HUES6 (cell line): ENCODE measurements at regions not wholly inside any gene's neighbourhood (a gene's known extent, or its start where the extent isn't known, plus 50 kb on each side); places are given as distances from the start of the nearest gene placed in this dataset.

ENCODE experiments used
- H3K27ac ChIP-seq: 2 replicates; pipeline ENCODE4 v1.7.0; 2013; ENCODE audit warnings: low read depth, mild to moderate bottlenecking, low read length, inconsistent platforms
- H3K27me3 ChIP-seq: 2 replicates; pipeline ENCODE4 v1.6.1; 2013; ENCODE audit warnings: low read length; ENCODE audit not compliant: control insufficient read depth, insufficient read depth
- H3K36me3 ChIP-seq: 2 replicates; pipeline ENCODE4 v1.6.1; 2013; ENCODE audit warnings: low read length; ENCODE audit not compliant: control insufficient read depth, insufficient read depth
- H3K4me1 ChIP-seq: 2 replicates; pipeline ENCODE4 v1.6.1; 2013; ENCODE audit warnings: low read length; ENCODE audit not compliant: control insufficient read depth, insufficient read depth
- H3K4me3 ChIP-seq: 2 replicates; pipeline ENCODE4 v1.5.1; 2013; ENCODE audit warnings: low read depth, low read length
- H3K9ac ChIP-seq: one replicate; pipeline ENCODE4 v1.6.1; 2013; ENCODE audit warnings: mild to moderate bottlenecking, low read length
- H3K9me3 ChIP-seq: 2 replicates; pipeline ENCODE4 v1.6.1; 2013; ENCODE audit warnings: low read depth, low read length; ENCODE audit not compliant: control insufficient read depth, insufficient read depth

- no peaks in the 10 kb centered on the region for H3K4me1 ChIP-seq
- H3K9me3 ChIP-seq, result no peaks in the 10 kb centered on the region
- H3K27me3 ChIP-seq, result no peaks in the 10 kb centered on the region
Observed at GRCh38 chr2:67729474-67729873, 332.3 kb downstream of the ETAA1 start.

GRCh38 chr2:67733517-67733916 is 329.3 kb downstream of the C1D start:
- no peak overlapping the region for H3K9ac ChIP-seq
- H3K27ac ChIP-seq, result no peak overlapping the region
- no peaks in the 10 kb centered on the region for H3K36me3 ChIP-seq
- no peaks in the 10 kb centered on the region for H3K9me3 ChIP-seq
- peak overlapping the region; percentile 24; the same call in 1 of the 2 replicates for H3K4me3 ChIP-seq
- H3K4me1 ChIP-seq, result no peaks in the 10 kb centered on the region
- H3K27me3 ChIP-seq, result no peaks in the 10 kb centered on the region

More at GRCh38 chr2:67729474-67729873, 332.3 kb downstream of the ETAA1 start:
- H3K36me3 ChIP-seq, result no peaks in the 10 kb centered on the region
- H3K9ac ChIP-seq, result no peak overlapping the region
- no peak overlapping the region for H3K4me3 ChIP-seq
- H3K27ac ChIP-seq, result no peak overlapping the region

GRCh38 chr2:67752199-67752598 is 310.6 kb downstream of the C1D start:
- Histone ChIP-seq H3K36me3 (no peaks in the 10 kb centered on the region), H3K9ac (no peak overlapping the region), H3K9me3 (no peaks in the 10 kb centered on the region), H3K4me1 (no peaks in the 10 kb centered on the region), H3K27ac (no peak overlapping the region), H3K27me3 (no peaks in the 10 kb centered on the region), H3K4me3 (no peak overlapping the region)

GRCh38 chr2:67752969-67753368 is 309.8 kb downstream of the C1D start:
- H3K27me3 ChIP-seq, result no peaks in the 10 kb centered on the region
- H3K9me3 ChIP-seq, result no peaks in the 10 kb centered on the region
- no peak overlapping the region for H3K9ac ChIP-seq

DNA sequence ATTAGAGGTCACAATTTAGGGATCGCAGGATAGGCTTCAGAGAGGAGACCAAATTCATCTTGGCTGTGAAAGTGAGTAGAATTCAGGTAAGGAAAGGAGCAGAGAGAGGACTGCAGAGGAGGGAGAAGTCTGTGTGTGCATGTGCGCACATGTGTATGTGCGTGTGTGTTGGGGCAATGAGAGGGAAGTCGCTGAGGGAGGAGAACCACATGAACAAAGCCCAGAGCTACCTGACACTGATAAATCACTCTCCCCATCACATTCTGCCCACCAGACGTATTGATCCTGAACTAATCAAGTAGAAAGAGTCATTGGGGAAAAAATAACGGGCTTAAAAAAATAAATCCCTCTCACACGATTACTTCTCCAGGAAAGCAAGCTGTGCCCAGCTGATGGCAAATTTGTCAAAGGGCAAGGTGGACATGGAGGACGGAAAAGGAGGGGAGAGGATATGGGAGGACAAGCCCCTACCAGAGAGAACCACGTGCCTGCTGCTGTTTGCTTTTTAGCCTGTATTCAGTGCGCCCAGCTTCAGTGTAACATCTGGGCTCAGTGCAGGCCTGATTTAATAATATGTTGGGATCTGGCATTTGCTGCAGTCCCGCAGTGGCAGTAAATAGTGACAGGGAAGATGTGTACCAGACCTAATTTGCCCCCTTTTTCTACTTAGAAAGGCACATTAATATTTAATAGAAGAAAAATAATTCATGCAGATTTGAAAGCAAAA is 307.5 kb downstream of the C1D start:
- Histone ChIP-seq H3K36me3 (no peaks in the 10 kb centered on the region), H3K9me3 (no peaks in the 10 kb centered on the region), H3K4me1 (no peaks in the 10 kb centered on the region), H3K27me3 (no peaks in the 10 kb centered on the region), H3K9ac (no peak overlapping the region), H3K4me3 (no peak overlapping the region), H3K27ac (no peak overlapping the region)

More at GRCh38 chr2:67752969-67753368, 309.8 kb downstream of the C1D start:
- no peaks in the 10 kb centered on the region for H3K4me1 ChIP-seq
- H3K36me3 ChIP-seq, result no peaks in the 10 kb centered on the region
- no peak overlapping the region for H3K4me3 ChIP-seq
- H3K27ac ChIP-seq, result no peak overlapping the region

- Histone ChIP-seq H3K36me3 (no peaks in the 10 kb centered on the region), H3K4me3 (no peak overlapping the region), H3K9me3 (no peaks in the 10 kb centered on the region), H3K27me3 (no peaks in the 10 kb centered on the region), H3K9ac (no peak overlapping the region), H3K4me1 (no peaks in the 10 kb centered on the region), H3K27ac (no peak overlapping the region)
Observed at GRCh38 chr2:67760995-67761394, 301.8 kb downstream of the C1D start.

DNA sequence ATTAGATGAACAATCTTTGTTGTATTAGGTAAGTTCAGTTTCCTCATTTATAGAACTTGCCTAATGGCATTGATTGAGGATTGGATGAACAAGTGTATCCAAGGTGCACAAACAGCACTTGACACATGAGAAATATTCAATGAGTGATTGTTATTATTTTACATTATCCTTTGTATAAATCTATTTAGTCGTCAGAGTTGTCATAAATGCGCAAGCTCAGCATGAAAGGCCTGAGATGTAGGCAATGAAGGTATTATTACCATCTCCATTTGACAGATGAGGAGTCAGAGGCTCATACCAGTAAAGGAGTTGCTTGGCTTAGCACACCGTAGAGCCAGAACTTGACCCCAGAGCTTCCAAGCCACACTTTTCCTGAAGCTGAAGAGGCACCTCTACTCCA is 291.4 kb downstream of the C1D start:
- Histone ChIP-seq H3K4me3 (no peak overlapping the region), H3K9ac (no peak overlapping the region), H3K4me1 (no peaks in the 10 kb centered on the region), H3K27me3 (no peaks in the 10 kb centered on the region), H3K36me3 (no peaks in the 10 kb centered on the region), H3K9me3 (no peaks in the 10 kb centered on the region), H3K27ac (no peak overlapping the region)

DNA sequence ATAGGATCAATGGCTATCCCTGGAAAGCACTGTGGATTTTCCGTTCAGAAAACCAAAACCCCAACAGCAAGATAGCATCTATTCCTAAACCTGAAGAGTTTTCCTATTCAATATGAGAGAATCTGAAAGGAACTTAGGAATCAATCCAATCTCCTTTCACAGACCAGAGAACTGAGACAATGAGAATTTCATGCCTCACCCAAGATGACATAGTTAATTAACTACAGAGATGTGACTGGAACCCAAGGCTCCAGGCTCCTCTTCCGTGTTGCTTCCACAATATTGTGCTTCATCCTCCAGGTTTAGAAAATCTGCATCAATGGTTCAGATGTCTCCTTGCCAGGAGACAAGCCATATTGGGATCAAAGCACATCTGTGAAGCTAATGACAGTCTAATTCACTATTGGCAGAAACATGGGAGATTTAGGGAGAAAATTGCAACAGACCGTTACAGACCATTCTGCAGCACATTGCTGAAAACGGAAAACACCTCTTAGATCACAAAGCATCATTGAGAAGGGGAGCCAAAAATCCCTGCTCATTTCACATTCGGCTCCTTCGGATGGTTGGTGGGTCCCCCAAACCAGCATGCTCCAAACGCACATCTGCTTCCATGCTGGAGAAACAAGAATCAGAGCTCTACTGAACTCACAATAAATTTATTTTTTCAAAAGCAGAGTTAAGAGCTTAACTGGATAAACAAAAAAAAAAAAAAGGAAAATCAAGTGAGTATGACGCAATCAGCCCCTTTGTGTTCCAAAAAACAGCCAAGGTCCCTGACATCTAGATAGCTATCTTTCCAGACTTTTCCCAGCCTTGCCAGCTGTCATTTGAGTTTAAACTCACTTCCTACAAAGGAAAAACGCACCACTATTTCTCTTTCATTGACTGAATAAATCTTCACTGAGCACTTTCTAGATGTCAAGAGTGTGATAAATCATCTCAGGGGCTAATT is 290.3 kb downstream of the C1D start:
- no peaks in the 10 kb centered on the region for H3K4me1 ChIP-seq
- no peaks in the 10 kb centered on the region for H3K36me3 ChIP-seq
- no peak overlapping the region for H3K9ac ChIP-seq
- no peaks in the 10 kb centered on the region for H3K9me3 ChIP-seq
- H3K4me3 ChIP-seq, result no peak overlapping the region
- H3K27ac ChIP-seq, result no peak overlapping the region
- H3K27me3 ChIP-seq, result no peaks in the 10 kb centered on the region

- H3K27ac ChIP-seq, result no peak overlapping the region
- no peak overlapping the region for H3K9ac ChIP-seq
- H3K9me3 ChIP-seq, result no peaks in the 10 kb centered on the region
- no peaks in the 10 kb centered on the region for H3K4me1 ChIP-seq
- no peaks in the 10 kb centered on the region for H3K27me3 ChIP-seq
- H3K36me3 ChIP-seq, result no peaks in the 10 kb centered on the region
- H3K4me3 ChIP-seq, result no peak overlapping the region
Observed at GRCh38 chr2:67773851-67774250, 289.0 kb downstream of the C1D start.

- Histone ChIP-seq H3K27ac (no peak overlapping the region), H3K4me1 (no peaks in the 10 kb centered on the region), H3K27me3 (no peaks in the 10 kb centered on the region), H3K9ac (no peak overlapping the region), H3K9me3 (no peaks in the 10 kb centered on the region), H3K36me3 (no peaks in the 10 kb centered on the region), H3K4me3 (no peak overlapping the region)
Observed at GRCh38 chr2:67776276-67776675, 286.5 kb downstream of the C1D start.

- Histone ChIP-seq H3K27ac (no peak overlapping the region), H3K4me3 (no peak overlapping the region), H3K27me3 (no peaks in the 10 kb centered on the region), H3K9me3 (no peaks in the 10 kb centered on the region), H3K4me1 (no peaks in the 10 kb centered on the region), H3K36me3 (no peaks in the 10 kb centered on the region), H3K9ac (no peak overlapping the region)
Observed at GRCh38 chr2:67777010-67777409, 285.8 kb downstream of the C1D start.
